WTC11 (cell line): ENCODE measurements at regions not wholly inside any gene's neighbourhood (a gene's known extent, or its start where the extent isn't known, plus 50 kb on each side); places are given as distances from the start of the nearest gene placed in this dataset.

Experiments
- ATF3 ChIP-seq: sonication (generic); formaldehyde crosslinking; conservative IDR thresholded peaks from 2 replicates; pipeline ENCODE4 v1.8.1; 2022; ENCODE audit warnings: mild to moderate bottlenecking, missing genetic modification reagents
- ATF6 ChIP-seq: sonication (generic); formaldehyde crosslinking; IDR thresholded peaks from 2 replicates; pipeline ENCODE4 v1.8.1; 2023; ENCODE audit warnings: mild to moderate bottlenecking, missing genetic modification reagents
- CREM ChIP-seq: sonication (generic); formaldehyde crosslinking; IDR thresholded peaks from 2 replicates; pipeline ENCODE4 v1.8.1; 2022; ENCODE audit warnings: mild to moderate bottlenecking, missing genetic modification reagents, moderate library complexity
- CTCF ChIP-seq: fragments of 200-600 bp; IDR thresholded peaks from 2 replicates; pipeline ENCODE4 v1.8.0; 2022; ENCODE audit warnings: antibody characterized with exemption
- FOXP1 ChIP-seq: sonication (generic); formaldehyde crosslinking; IDR thresholded peaks from 2 replicates; pipeline ENCODE4 v1.8.0; 2022; ENCODE audit warnings: missing genetic modification reagents, mild to moderate bottlenecking, moderate library complexity, borderline replicate concordance
- JUN ChIP-seq: sonication (generic); formaldehyde crosslinking; IDR thresholded peaks from 2 replicates; pipeline ENCODE4 v1.8.0; 2023; ENCODE audit warnings: mild to moderate bottlenecking, missing genetic modification reagents
- MAX ChIP-seq: sonication (generic); formaldehyde crosslinking; IDR thresholded peaks from 2 replicates; pipeline ENCODE4 v1.8.0; 2022; ENCODE audit warnings: mild to moderate bottlenecking, missing genetic modification reagents
- NR3C1 ChIP-seq: sonication (generic); formaldehyde crosslinking; conservative IDR thresholded peaks from 2 replicates; pipeline ENCODE4 v1.8.1; 2023; ENCODE audit warnings: low read depth, mild to moderate bottlenecking, missing genetic modification reagents
- USF1 ChIP-seq: sonication (generic); formaldehyde crosslinking; IDR thresholded peaks from 2 replicates; pipeline ENCODE4 v1.8.0; 2022; ENCODE audit warnings: mild to moderate bottlenecking, missing genetic modification reagents
- ZBTB21 ChIP-seq: sonication (generic); formaldehyde crosslinking; IDR thresholded peaks from 2 replicates; pipeline ENCODE4 v1.8.1; 2023; ENCODE audit warnings: mild to moderate bottlenecking, missing genetic modification reagents, borderline replicate concordance
- ZNF671 ChIP-seq: fragments of 250-450 bp; sonication (Bioruptor Pico); IDR thresholded peaks from 2 replicates; pipeline ENCODE4 v1.8.0; 2021; ENCODE audit warnings: mild to moderate bottlenecking

- TF ChIP-seq CTCF (no peak), ATF3 (CRISPR knock-in tag) (no peak), NR3C1 (CRISPR knock-in tag) (no peak), CREM (CRISPR knock-in tag) (no peak), MAX (CRISPR knock-in tag) (no peak), ZNF671 (CRISPR knock-in tag) (no peak), ZBTB21 (no peak), FOXP1 (no peak), USF1 (CRISPR knock-in tag) (no peak), ATF6 (CRISPR knock-in tag) (no peak), JUN (no peak)
Measured at GRCh38 chr10:126813432-126813831, 91.8 kb upstream of the DOCK1 start.
